HEK293T (cell line): ENCODE measurements at regions not wholly inside any gene's neighbourhood (a gene's known extent, or its start where the extent isn't known, plus 50 kb on each side); places are given as distances from the start of the nearest gene placed in this dataset.

ENCODE experiments used
- ARNT ChIP-seq: fragments of 450-650 bp; IDR thresholded peaks from 2 replicates; pipeline ENCODE4 v1.6.1; 2017; ENCODE audit warnings: mild to moderate bottlenecking
- FOXA1 ChIP-seq: fragments of 450-650 bp; IDR thresholded peaks from 2 replicates; pipeline ENCODE4 v1.6.1; 2016; ENCODE audit warnings: mild to moderate bottlenecking
- FOXM1 ChIP-seq: fragments of 450-650 bp; IDR thresholded peaks from 2 replicates; pipeline ENCODE4 v1.6.1; 2017; ENCODE audit warnings: mild to moderate bottlenecking, borderline replicate concordance
- HDGF ChIP-seq: fragments of 450-650 bp; IDR thresholded peaks from 2 replicates; pipeline ENCODE4 v1.6.1; 2017; ENCODE audit warnings: antibody characterized with exemption, borderline replicate concordance
- LEF1 ChIP-seq: fragments of 450-650 bp; IDR thresholded peaks from 2 replicates; pipeline ENCODE4 v1.6.1; 2017; ENCODE audit warnings: mild to moderate bottlenecking, borderline replicate concordance
- PKNOX1 ChIP-seq: fragments of 450-650 bp; IDR thresholded peaks from 2 replicates; pipeline ENCODE4 v1.6.1; 2016
- SUZ12 ChIP-seq: fragments of 450-650 bp; IDR thresholded peaks from 2 replicates; pipeline ENCODE4 v1.6.1; 2016; ENCODE audit warnings: mild to moderate bottlenecking
- ZNF384 ChIP-seq: fragments of 450-650 bp; IDR thresholded peaks from 2 replicates; pipeline ENCODE4 v1.6.1; 2016

DNA sequence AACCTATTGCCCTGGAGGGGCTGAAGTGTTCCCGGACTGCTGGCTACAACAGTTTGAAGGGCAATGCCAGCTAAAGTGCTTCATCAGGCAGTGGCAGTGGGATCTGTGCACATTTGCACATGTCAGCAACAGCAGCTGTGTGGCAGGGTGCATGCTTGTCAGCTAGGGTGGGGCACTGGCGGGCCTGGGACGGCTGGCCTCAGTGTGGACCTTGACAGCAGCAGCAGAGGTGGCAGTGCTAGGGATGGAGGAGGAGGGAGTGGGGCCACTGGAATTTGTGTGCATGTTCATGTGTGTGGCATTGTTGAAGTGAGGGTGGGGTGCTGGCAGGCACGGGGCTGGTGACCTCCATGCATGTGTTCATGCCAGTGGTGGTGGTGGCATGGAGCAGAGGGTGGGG, 203.3 kb upstream of the HS3ST4 start:
- TF ChIP-seq SUZ12 (no peak), FOXM1 (no peak), HDGF (no peak), FOXA1 (no peak), PKNOX1 (no peak), ZNF384 (no peak), ARNT (no peak), LEF1 (no peak)
